K562 (cell line): ENCODE measurements at regions not wholly inside any gene's neighbourhood (a gene's known extent, or its start where the extent isn't known, plus 50 kb on each side); places are given as distances from the start of the nearest gene placed in this dataset.

Experiments used
- ATAC-seq: fragments of 200-7000 bp; cut with Tn5 transposase; 3 replicates; pipeline ENCODE4 v1.9.1; 2020; ENCODE audit warnings: moderate library complexity
- BruUV-seq: library from RNA; stranded (reverse); fragments of 400-500 nt; replicated peaks from 2 replicates; lab custom pipeline; 2021; lab: Mats Ljungman, UMichigan
- CTCF ChIA-PET: fragments of 300-600 bp; formaldehyde crosslinking; extraction: SDS; loops from one replicate; lab custom pipeline; 2021; ENCODE audit warnings: low intra/inter-chr PET ratio; lab: Yijun Ruan, JAX
- POLR2A ChIA-PET: fragments of 300-600, 350-650 bp; sonication (Branson Sonifier 250); formaldehyde crosslinking; extraction: SDS; loops from one replicate; lab custom pipeline; 2021; ENCODE audit warnings: antibody characterized with exemption, inconsistent platforms; lab: Yijun Ruan, JAX
- DNase-seq, 4 experiments: peaks; one replicate each; pipeline versions ENCODE4 v3.0.0 to v3.0.0-alpha.2; 2011 to 2018; ENCODE audit warnings: low spot score in 3 of 4, mixed read lengths in 3 of 4; ENCODE audit errors: extremely low read depth in 1 of 4
- FAIRE-seq: peaks from 2 replicates; lab custom pipeline; 2011; peaks lifted over from hg19 to GRCh38; lab: Jason Lieb, UNC
- H2AFZ ChIP-seq: 2 replicates; pipeline ENCODE4 v1.6.0; 2011; ENCODE audit warnings: low read depth, low read length, control low read depth, inconsistent platforms
- H3K27ac ChIP-seq: fragments of 200-600 bp; 3 replicates; pipeline ENCODE4 v1.8.0; 2011; ENCODE audit warnings: low read depth, mild to moderate bottlenecking, control low read depth, inconsistent platforms, low read length, moderate library complexity, mixed read lengths; ENCODE audit errors: extremely low read depth
- H3K27me3 ChIP-seq, 2 experiments: fragments of 300-600 bp in 1 of 2; 2 replicates in 1 of 2; 3 replicates in 1 of 2; pipeline versions ENCODE4 v1.6.0 to v1.8.0; 2011; ENCODE audit warnings: inconsistent platforms in 2 of 2, low read length in 2 of 2, mild to moderate bottlenecking in 1 of 2, mixed read lengths in 1 of 2, moderate library complexity in 1 of 2; ENCODE audit not compliant: control insufficient read depth in 2 of 2, insufficient read depth in 2 of 2
- H3K36me3 ChIP-seq: fragments of 300-600 bp; 3 replicates; pipeline ENCODE4 v1.8.0; 2011; ENCODE audit warnings: mild to moderate bottlenecking, low read length, inconsistent platforms; ENCODE audit not compliant: control insufficient read depth, insufficient read depth
- H3K4me1 ChIP-seq, 2 experiments: fragments of 200-600 bp in 1 of 2; replicated peaks in 1 of 2; 2 replicates in 1 of 2; 3 replicates in 1 of 2; pipeline versions ENCODE4 v1.5.1 to v1.8.0; 2011; ENCODE audit warnings: inconsistent platforms in 2 of 2, low read length in 2 of 2, mild to moderate bottlenecking in 1 of 2, mixed read lengths in 1 of 2, moderate library complexity in 1 of 2; ENCODE audit not compliant: control insufficient read depth in 2 of 2, insufficient read depth in 2 of 2
- H3K4me2 ChIP-seq: 2 replicates; pipeline ENCODE4 v1.6.1; 2011; ENCODE audit warnings: low read length, control low read depth, inconsistent platforms, mixed read lengths; ENCODE audit not compliant: insufficient read depth
- H3K4me3 ChIP-seq: fragments of 200-600 bp; sonication (generic), shearing (Covaris generic); 2 replicates; pipeline ENCODE4 v1.5.1; 2016; ENCODE audit warnings: control low read depth, inconsistent platforms
- H3K79me2 ChIP-seq: fragments of 200-600 bp; 3 replicates; pipeline ENCODE4 v1.8.0; 2011; ENCODE audit warnings: low read length, inconsistent platforms; ENCODE audit not compliant: control insufficient read depth, insufficient read depth
- H3K9ac ChIP-seq, 2 experiments: 2 replicates each; pipeline versions ENCODE4 v1.6.0 to v1.6.1; 2011; ENCODE audit warnings: low read depth in 2 of 2, low read length in 2 of 2, control low read depth in 1 of 2, inconsistent platforms in 1 of 2, mild to moderate bottlenecking in 1 of 2, mixed read lengths in 1 of 2; ENCODE audit not compliant: insufficient read depth in 1 of 2
- H3K9me1 ChIP-seq: one replicate; pipeline ENCODE4 v1.6.0; 2011; ENCODE audit warnings: inconsistent platforms, mild to moderate bottlenecking, low read length, moderate library complexity; ENCODE audit not compliant: control insufficient read depth, insufficient read depth
- H3K9me3 ChIP-seq: replicated peaks from 2 replicates; pipeline ENCODE4 v1.5.1; 2011; ENCODE audit warnings: low read depth, low read length, inconsistent platforms; ENCODE audit not compliant: control insufficient read depth, insufficient read depth
- H4K20me1 ChIP-seq: replicated peaks from 2 replicates; pipeline ENCODE4 v1.6.1; 2011; ENCODE audit warnings: low read length, inconsistent platforms, mixed read lengths; ENCODE audit not compliant: control insufficient read depth, insufficient read depth
- DPF2 ChIP-seq: fragments of 450-650 bp; IDR thresholded peaks from 2 replicates; pipeline ENCODE4 v1.6.1; 2016
- HMBOX1 ChIP-seq: sonication (generic); IDR thresholded peaks from 2 replicates; pipeline ENCODE4 v1.6.1; 2016
- MIER1 ChIP-seq: fragments of 450-650 bp; IDR thresholded peaks from 2 replicates; pipeline ENCODE4 v1.6.1; 2016; ENCODE audit warnings: antibody characterized with exemption, mild to moderate bottlenecking, low read depth
- SAFB2 ChIP-seq: fragments of 200-400 bp; formaldehyde crosslinking; IDR thresholded peaks from 2 replicates; pipeline ENCODE4 v1.6.1; 2018; ENCODE audit warnings: borderline replicate concordance, low read length, low read depth, moderate library complexity; ENCODE audit not compliant: severe bottlenecking
- ZNF316 ChIP-seq: fragments of 450-650 bp; IDR thresholded peaks from 2 replicates; pipeline ENCODE4 v1.6.1; 2016
- WGBS: fragments of 100-300 bp; shearing (Covaris generic); methylation state at CpG from one replicate; pipeline ENCODE4 v1.1.6; 2016; ENCODE audit warnings: low coverage, mixed read lengths; ENCODE audit not compliant: insufficient coverage; ENCODE audit errors: missing lambda C conversion rate; 5-methylcytosine and 5-hydroxymethylcytosine counted together
- in situ Hi-C: fragments of 300-500 bp; cut with MboI; formaldehyde crosslinking; loops from 4 replicates; pipeline ENCODE4 v1.15.0; 2018; ENCODE audit warnings: inconsistent platforms, mixed read lengths
- intact Hi-C: fragments of 100-400 bp; cut with micrococcal nuclease; formaldehyde crosslinking; loops from 2 replicates; pipeline ENCODE4 v1.14.2; 2022
- TF ChIP-seq, protein P1 (sequence below): IDR thresholded peaks from 3 replicates; pipeline ENCODE4 v1.6.1; 2011; ENCODE audit warnings: borderline replicate concordance, mild to moderate bottlenecking; ENCODE audit not compliant: insufficient read length, insufficient read depth

DNA sequence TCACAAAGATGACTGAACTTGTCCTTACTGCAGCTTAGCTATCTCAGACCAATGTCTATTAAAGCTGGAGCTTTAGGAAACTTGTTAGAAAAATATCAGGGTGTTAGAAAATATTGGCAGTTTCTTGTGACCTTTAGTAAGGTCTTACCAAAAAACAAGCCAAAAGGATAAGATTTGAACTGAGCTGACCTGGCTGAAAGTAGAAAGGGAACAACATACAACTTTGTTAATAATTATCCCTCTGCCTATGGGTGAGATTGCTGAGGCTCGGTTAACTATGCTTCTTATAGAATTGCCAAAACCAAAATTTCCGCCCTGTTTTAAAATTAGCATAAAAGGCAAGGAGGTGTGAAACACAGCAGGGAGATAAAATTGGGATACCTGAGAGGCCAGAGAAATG is 73.8 kb downstream of the DHRS2 start:
- TF ChIP-seq SAFB2 (no peak), DPF2 (no peak), MIER1 (no peak)
- TF ChIP-seq, protein P1, sequence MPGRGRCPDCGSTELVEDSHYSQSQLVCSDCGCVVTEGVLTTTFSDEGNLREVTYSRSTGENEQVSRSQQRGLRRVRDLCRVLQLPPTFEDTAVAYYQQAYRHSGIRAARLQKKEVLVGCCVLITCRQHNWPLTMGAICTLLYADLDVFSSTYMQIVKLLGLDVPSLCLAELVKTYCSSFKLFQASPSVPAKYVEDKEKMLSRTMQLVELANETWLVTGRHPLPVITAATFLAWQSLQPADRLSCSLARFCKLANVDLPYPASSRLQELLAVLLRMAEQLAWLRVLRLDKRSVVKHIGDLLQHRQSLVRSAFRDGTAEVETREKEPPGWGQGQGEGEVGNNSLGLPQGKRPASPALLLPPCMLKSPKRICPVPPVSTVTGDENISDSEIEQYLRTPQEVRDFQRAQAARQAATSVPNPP, result no peak
- no peak overlapping the region for H3K4me3 ChIP-seq
- 22% methylated on average over 2 of the region's 2 CpGs for WGBS
- no peaks in the 10 kb centered on the region for H3K79me2 ChIP-seq
- H2AFZ ChIP-seq, result no peak overlapping the region
- no peak overlapping the region for H3K4me2 ChIP-seq
- no peak overlapping the region for H3K27ac ChIP-seq
- CTCF ChIA-PET, result interaction anchor here (0.5 kb wide), 1 partner anchor 122 kb away, joined by 4 read pairs; no protein-coding TSS in a partner anchor
- no peaks in the 10 kb centered on the region; the same call in 1 of the 2 replicates for H3K9me3 ChIP-seq
- in situ Hi-C loops (no loop called here), intact Hi-C loops (loop anchor here (10.0 kb wide), 1 partner anchor 125 kb away; no protein-coding TSS in a partner anchor)
- DNase-seq, result no peak
- no peaks in the 10 kb centered on the region for H4K20me1 ChIP-seq
- FAIRE-seq, result no peak
- H3K27me3 ChIP-seq, result no peaks in the 10 kb centered on the region
- H3K9ac ChIP-seq, result no peak overlapping the region
- POLR2A ChIA-PET, result no interaction called here
- no peaks in the 10 kb centered on the region for H3K4me1 ChIP-seq
- no peak for ATAC-seq
- BruUV-seq, result no TSS peak
- H3K36me3 ChIP-seq, result no peaks in the 10 kb centered on the region
- H3K9me1 ChIP-seq, result no peaks in the 10 kb centered on the region

GRCh38 chr14:23712287-23712686 is 76.1 kb downstream of the DHRS2 start:
- Histone ChIP-seq H3K9me1 (no peaks in the 10 kb centered on the region), H4K20me1 (no peaks in the 10 kb centered on the region), H3K4me2 (no peak overlapping the region), H3K36me3 (no peaks in the 10 kb centered on the region), H3K27ac (no peak overlapping the region), H3K4me3 (no peak overlapping the region), H3K4me1 (no peaks in the 10 kb centered on the region), H3K9me3 (no peaks in the 10 kb centered on the region), H3K9ac (no peak overlapping the region), H3K27me3 (no peaks in the 10 kb centered on the region), H2AFZ (no peak overlapping the region), H3K79me2 (no peaks in the 10 kb centered on the region)
- POLR2A ChIA-PET, result no interaction called here
- ATAC-seq (no peak), DNase-seq (no peak), FAIRE-seq (no peak)
- intact Hi-C loops, result loop anchor here (10.0 kb wide), 1 partner anchor 127 kb away; no protein-coding TSS in a partner anchor
- CTCF ChIA-PET, result no interaction called here
- in situ Hi-C loops, result no loop called here
- no TSS peak for BruUV-seq
- peak; percentile 30; the same call in 1 of the 2 replicates for TF ChIP-seq ZNF316
- no peak for TF ChIP-seq HMBOX1
- 0% methylated on average over 2 of the region's 2 CpGs for WGBS
